Mononuclear cell (primary cell): ENCODE measurements at regions not wholly inside any gene's neighbourhood (a gene's known extent, or its start where the extent isn't known, plus 50 kb on each side); places are given as distances from the start of the nearest gene placed in this dataset.

Source experiments
- H3K27me3 ChIP-seq: 2 replicates; pipeline ENCODE4 v1.6.0; 2011; ENCODE audit warnings: low read length, control low read depth; ENCODE audit not compliant: insufficient read depth
- H3K4me1 ChIP-seq: 2 replicates; pipeline ENCODE4 v1.5.1; 2011; ENCODE audit warnings: mild to moderate bottlenecking, low read length, control low read depth; ENCODE audit not compliant: insufficient read depth
- H3K4me3 ChIP-seq: 2 replicates; pipeline ENCODE4 v1.5.1; 2011; ENCODE audit warnings: mild to moderate bottlenecking, low read length, moderate library complexity
- H3K9me3 ChIP-seq: 2 replicates; pipeline ENCODE4 v1.5.1; 2011; ENCODE audit warnings: low read depth, mild to moderate bottlenecking, control low read depth, low read length

DNA sequence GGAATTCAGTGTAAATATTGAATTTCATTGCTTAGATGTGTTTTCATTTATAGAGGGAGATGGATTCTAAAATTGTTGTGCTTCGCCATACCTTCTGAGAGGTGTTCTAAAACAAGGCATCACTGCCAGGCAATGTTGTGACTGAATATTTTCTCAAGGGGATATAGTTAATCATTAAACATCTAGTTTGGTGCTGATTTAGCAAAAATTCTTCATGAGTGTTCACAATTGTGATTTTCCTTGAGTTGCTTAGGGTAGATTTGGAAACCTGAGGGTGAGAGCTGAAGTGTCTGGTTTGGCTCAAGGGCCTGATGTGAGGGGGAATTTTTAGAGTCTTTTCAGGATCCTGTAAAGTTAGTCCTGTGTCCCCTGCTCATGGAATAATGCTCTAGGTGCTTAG is 104.5 kb downstream of the MAT2B start:
- no peak overlapping the region for H3K4me3 ChIP-seq
- H3K4me1 ChIP-seq = no peaks in the 10 kb centered on the region
- no peaks in the 10 kb centered on the region for H3K27me3 ChIP-seq
- H3K9me3 ChIP-seq = no peaks in the 10 kb centered on the region

DNA sequence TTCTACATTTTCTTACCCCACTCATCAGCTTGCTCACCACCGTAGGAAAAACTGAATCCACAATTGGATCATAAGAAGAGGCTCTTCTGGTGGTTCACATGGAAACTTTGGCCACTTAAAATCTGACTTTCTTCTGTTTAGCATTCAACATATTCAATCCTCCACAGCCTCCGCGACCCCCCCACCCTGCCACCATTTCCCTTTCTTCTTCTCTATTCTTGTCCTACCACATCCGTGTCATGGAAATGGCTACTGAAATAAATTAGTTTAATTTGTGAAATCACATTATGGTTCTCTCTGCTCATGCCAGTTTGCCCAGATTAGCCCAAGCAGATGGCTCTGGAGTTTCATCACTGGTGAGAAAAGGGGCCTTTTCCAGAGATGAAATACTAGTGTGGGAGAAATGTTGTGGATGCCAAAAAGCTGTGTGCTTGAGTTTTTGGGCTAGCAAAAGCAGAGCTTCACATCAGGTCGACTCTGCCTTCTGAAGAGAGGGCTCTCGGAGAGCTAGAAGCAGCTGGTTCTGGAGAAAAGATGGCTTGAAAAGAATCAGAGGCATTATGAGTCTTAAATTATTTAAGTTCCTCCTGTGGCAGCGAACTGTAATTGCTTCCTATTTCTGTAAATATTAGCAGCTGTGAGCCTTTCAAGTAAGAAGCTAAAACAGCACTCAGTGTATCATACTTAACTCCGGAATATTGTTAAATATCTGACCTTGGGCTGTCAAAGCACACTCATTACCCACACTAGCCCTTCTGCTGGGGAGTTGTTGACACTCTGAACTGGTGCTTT is 107.1 kb downstream of the MAT2B start:
- no peaks in the 10 kb centered on the region for H3K27me3 ChIP-seq
- no peaks in the 10 kb centered on the region for H3K4me1 ChIP-seq
- H3K4me3 ChIP-seq = no peak overlapping the region
- no peaks in the 10 kb centered on the region for H3K9me3 ChIP-seq

DNA sequence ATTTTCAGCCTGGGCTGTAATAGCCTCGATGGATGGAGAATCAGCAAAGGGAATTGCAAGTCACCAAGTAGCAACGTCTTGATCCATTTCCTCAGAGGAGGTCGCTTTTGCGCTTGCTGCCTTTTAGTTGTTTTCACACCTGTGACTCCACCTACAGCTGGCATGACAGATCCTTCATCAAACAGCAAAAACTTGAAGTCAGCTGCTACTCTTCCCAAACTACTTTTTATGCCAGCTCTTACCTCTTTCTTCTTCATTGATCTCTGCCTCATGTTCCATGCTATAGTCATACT is 107.7 kb downstream of the MAT2B start:
- Histone ChIP-seq H3K4me1 (no peaks in the 10 kb centered on the region), H3K4me3 (no peak overlapping the region), H3K9me3 (no peaks in the 10 kb centered on the region), H3K27me3 (no peaks in the 10 kb centered on the region)

DNA sequence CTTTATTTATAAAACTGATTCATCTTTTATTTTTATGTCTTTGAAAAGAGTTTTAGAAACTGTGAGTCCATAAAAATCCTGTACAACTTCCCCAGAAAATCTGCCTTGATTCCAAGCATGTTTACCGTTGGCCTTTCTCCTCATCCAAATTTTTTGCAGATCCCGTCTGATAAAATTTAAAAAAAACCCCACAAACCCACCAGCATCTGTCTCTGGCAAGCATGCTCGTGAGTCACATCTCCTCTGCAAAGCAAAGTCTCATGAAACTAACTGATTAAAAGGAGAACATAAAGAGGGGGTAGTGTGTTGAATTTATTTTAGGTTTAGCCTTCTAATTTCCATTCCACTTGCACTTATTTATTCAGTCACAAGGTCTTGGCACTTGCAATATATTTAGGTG is 109.4 kb downstream of the MAT2B start:
- no peak overlapping the region for H3K4me3 ChIP-seq
- H3K9me3 ChIP-seq = no peaks in the 10 kb centered on the region

DNA sequence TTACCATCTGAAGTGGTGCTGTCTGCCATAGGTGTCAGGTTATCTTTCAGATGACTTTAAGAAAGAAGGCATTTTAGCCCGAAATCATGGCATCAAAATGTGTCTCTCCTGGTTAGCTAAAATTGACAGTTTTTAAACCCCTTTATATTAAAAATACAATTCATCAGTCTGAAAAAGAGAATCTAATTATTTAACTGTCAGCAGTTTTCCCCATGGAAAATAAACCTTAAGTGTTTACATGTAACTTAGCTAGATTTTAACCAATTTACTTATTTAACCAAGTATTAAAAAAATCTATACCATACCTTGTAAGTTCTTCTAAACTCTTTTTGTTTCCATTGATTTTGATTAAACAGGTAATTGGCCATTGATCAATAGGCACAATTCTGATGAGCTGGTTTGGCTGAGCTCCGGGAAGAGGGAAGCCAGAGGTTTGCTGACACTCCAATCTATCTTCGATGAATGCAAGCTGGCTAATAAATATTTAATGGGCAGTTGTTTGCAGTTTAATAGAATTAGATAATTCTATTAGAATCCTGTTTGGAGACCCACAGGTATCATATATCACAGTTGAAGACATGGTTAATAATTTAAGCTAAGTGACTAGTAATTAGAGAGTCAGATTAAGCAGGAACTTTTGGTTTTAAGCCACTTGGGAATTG is 114.0 kb downstream of the MAT2B start:
- H3K9me3 ChIP-seq = no peaks in the 10 kb centered on the region
- no peaks in the 10 kb centered on the region for H3K27me3 ChIP-seq
- no peak overlapping the region for H3K4me3 ChIP-seq
- no peaks in the 10 kb centered on the region for H3K4me1 ChIP-seq

More for the DNA sequence above, 109.4 kb downstream of the MAT2B start:
- Histone ChIP-seq H3K27me3 (no peaks in the 10 kb centered on the region), H3K4me1 (no peaks in the 10 kb centered on the region)

DNA sequence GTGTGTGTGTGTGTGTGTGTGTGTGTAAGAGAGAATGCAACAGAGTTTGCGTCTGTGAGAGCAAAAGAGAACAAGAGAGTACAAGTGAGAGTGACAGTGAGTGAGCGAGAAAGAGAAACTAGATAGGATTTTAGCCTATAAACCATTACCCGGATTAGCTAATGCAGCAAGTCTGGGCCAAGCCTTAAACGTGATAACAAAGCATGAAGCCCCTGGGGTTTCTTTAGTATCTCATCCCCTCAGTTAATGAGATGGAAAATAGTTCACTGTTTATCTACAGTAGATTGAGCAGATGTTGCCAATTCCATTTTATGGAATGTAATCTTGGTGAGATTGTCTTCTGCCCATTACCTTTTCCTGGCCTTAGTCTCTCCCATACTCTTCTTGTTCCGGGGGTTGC is 114.5 kb downstream of the MAT2B start:
- H3K4me1 ChIP-seq = no peaks in the 10 kb centered on the region
- H3K4me3 ChIP-seq = no peak overlapping the region
- H3K27me3 ChIP-seq = no peaks in the 10 kb centered on the region
- no peaks in the 10 kb centered on the region for H3K9me3 ChIP-seq

DNA sequence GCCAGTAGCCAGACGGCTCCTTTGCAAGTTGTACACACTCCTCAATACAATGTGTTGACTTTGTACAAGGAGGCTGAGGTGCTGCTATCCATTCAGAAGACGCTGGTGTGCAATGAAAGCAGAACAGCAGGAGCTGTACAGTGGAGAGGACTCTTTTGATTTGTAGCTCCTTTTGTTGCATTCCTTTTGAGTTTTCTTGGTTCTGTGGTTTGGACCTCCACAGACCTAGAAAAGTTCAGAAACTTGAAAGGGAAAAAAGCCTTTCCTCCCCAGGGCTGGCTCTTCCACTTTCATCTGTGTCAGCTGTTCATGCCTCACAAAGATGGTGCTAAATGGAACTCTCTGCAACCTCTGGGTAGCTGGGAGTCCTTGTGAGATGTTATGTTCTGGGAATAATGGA is 117.4 kb downstream of the MAT2B start:
- Histone ChIP-seq H3K27me3 (no peaks in the 10 kb centered on the region), H3K4me1 (no peaks in the 10 kb centered on the region), H3K4me3 (no peak overlapping the region), H3K9me3 (no peaks in the 10 kb centered on the region)

DNA sequence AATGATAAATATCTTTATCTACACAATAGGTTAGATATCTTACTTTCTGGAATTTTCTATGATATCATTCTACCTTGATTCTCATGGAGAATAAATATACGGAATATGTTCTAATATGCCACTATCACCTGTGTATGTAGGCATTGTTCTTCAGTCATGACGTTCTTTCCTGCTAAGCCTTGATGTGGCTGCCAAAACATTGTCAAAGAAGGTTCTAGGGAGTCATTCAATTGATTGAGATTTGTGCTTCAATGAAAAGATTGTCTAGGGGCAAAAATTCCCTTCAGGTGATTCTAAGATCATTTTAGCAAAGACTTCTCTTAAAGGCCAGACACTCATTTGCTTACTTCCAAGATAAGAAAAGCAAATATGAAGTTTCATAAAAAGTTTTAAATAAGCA is 118.1 kb downstream of the MAT2B start:
- no peaks in the 10 kb centered on the region for H3K9me3 ChIP-seq
- no peaks in the 10 kb centered on the region for H3K27me3 ChIP-seq
- no peaks in the 10 kb centered on the region for H3K4me1 ChIP-seq
- H3K4me3 ChIP-seq = no peak overlapping the region

DNA sequence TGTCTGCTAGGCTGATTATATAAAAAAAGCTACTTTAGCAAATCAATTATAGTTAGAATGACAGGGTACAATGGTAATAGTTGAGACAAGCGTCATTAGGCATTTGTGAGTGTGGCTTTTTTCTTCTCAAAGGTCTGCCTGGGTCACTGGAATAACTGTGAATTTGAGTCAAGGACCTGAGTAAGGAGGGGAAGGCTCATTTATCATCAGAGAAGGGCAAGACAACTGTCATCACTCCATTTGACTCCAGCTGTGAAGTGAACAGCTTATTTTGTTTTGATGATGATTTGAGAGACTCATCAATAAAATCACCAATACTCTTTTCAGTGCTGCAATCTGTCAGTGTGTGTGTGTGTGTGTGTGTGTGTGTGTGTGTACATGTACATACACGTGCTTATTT is 118.6 kb downstream of the MAT2B start:
- Histone ChIP-seq H3K27me3 (no peaks in the 10 kb centered on the region), H3K4me3 (no peak overlapping the region), H3K4me1 (no peaks in the 10 kb centered on the region), H3K9me3 (no peaks in the 10 kb centered on the region)

DNA sequence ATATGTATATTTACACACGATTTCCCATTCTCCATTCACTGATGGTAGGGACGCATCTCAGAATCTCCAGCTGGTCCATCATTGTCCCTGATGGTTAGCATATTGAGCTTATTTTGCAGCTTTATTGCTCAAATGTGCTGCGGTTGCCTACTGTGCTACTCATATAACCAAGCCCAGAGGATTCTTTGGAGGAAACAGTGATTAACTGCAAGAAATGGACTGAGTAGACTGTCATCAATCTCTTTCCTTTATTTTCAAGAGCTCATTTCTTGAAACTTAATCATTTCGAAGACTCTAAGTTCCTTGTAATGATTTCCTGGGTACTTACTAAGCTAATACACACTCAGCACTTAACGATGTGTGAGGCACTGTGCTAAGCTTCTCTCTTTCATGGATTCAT is 119.0 kb downstream of the MAT2B start:
- Histone ChIP-seq H3K27me3 (no peaks in the 10 kb centered on the region), H3K4me1 (no peaks in the 10 kb centered on the region), H3K9me3 (no peaks in the 10 kb centered on the region), H3K4me3 (no peak overlapping the region)

DNA sequence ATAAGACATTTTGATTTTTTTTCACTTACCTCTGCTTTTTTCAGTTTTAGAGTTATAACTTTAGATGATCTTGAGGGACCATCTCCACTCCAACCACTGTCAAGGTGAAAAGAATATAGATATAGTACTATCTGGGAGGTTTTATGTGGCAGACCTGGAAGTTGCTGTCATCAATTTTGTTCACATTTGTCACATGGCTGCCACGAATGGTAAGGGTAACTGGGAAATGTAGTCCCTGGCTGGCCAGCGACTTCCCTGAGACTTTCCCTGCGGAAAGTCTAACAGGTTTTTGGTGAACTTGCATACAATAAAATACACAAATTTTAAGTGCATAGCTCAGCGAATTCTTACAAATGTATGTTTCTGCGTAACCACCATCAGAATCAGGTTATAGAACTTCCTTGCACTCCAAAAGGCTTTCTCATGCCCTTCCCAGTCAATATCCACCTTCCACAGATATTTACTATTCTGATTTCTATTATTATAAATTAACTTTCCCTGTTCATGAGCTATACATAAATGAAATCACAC is 121.5 kb downstream of the MAT2B start:
- Histone ChIP-seq H3K27me3 (no peaks in the 10 kb centered on the region), H3K4me3 (no peak overlapping the region), H3K9me3 (no peaks in the 10 kb centered on the region), H3K4me1 (no peaks in the 10 kb centered on the region)

DNA sequence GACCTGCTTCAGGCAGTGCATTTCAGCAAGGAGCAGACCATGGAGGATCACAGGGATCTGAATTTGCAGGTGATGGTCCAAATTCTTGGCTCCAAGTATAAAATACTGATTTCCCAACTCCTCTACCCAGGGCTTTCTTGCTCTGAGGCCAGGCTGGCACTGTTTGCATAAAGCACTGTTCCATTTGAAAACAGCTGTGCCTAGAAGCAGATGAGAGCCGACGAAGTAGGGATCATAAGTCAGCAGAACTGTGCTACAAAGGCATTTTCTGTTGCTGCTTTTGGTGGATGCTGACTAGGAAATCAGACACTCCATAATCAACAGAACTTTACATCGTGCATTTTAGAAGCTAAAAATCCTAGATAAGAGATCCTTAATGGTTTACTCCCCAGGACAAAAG is 126.4 kb downstream of the MAT2B start:
- no peak overlapping the region for H3K4me3 ChIP-seq
- H3K9me3 ChIP-seq = no peaks in the 10 kb centered on the region
- no peaks in the 10 kb centered on the region for H3K27me3 ChIP-seq

DNA sequence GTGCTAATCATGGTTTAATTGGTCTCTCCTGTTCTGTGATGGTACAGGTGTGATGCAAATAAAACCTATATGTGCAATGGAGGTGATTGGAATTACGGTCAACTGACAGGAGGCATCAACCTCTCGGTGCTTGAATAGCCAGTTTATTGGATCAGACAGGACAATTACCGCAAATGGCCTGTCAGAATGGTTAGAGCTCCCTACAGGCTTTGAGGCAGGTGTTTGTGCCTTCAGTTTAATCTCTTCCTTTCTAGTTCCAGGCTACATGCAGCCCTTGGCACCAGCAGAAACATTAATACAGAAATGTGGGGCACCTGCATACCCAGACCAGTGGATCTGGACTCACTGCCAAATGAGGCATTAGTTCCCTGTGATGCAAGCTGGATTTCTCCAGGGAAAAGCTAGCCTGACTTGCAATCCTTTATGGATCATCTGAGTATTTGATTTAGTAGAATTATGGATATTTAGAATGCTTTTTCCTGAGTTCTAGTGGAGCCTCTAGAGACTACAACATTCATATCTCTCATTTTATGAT is 128.6 kb downstream of the MAT2B start:
- Histone ChIP-seq H3K4me1 (no peaks in the 10 kb centered on the region), H3K4me3 (no peak overlapping the region), H3K27me3 (no peaks in the 10 kb centered on the region), H3K9me3 (no peaks in the 10 kb centered on the region)

More for the DNA sequence above, 126.4 kb downstream of the MAT2B start:
- H3K4me1 ChIP-seq = no peaks in the 10 kb centered on the region

DNA sequence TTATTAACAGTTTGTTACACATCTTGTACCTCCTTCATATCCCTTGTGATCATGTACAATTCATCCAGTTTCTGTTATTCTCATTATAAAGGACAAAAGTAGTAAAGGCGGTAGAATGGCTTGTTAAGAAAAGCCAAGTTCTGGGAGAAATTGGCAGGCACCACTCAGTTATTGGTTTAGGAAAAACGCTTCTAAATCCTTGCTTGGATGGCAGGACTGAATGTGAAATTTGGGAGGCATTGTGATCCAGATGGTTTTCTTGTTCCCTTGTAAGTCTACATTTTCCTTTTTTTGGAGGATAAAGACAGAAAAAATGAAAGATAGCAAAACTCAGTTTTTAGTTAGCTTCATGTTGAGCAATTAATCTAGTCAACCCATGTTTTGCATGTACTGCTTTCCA is 130.2 kb downstream of the MAT2B start:
- no peaks in the 10 kb centered on the region for H3K4me1 ChIP-seq
- no peaks in the 10 kb centered on the region for H3K9me3 ChIP-seq
- no peak overlapping the region for H3K4me3 ChIP-seq
- H3K27me3 ChIP-seq = no peaks in the 10 kb centered on the region

DNA sequence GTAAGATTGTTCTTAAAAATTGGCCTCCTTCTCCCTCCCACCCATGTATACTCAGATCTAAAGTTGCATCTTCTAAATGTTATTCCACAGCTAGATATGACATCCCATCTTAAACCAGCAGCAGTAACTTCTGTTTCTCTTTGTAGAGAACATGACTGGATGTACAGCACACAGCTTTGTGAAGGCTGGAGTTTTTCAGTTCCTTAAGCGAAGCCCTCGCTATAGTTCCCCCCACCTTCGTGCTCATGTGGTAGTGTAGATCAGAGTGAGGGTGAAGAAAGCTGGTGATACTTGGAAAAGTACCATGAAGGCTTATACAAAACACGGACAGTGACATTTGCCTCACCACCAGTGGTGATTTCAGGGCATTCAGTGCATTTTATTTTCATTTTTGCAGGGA is 137.5 kb downstream of the MAT2B start:
- H3K4me1 ChIP-seq = no peaks in the 10 kb centered on the region
- H3K27me3 ChIP-seq = no peaks in the 10 kb centered on the region
- no peaks in the 10 kb centered on the region for H3K9me3 ChIP-seq
- no peak overlapping the region for H3K4me3 ChIP-seq
